G401 (cell line): ENCODE measurements at regions not wholly inside any gene's neighbourhood (a gene's known extent, or its start where the extent isn't known, plus 50 kb on each side); places are given as distances from the start of the nearest gene placed in this dataset.
"Not testable (repeated sequence)": the region's sequence is repeated elsewhere in the genome, so short reads cannot be mapped to it uniquely, and the experiment has no call there.

ENCODE experiments used
- DNase-seq: peaks from one replicate; pipeline ENCODE4 v3.0.0-alpha.2; 2015; ENCODE audit warnings: low spot score
- in situ Hi-C: cut with HindIII; loops from 2 replicates; pipeline ENCODE4 v1.10.0; 2016; ENCODE audit warnings: low sequenced_read_pairs, mixed read lengths

GRCh38 chr6:56814802-56815201 lies 140.1 kb upstream of the BEND6 start:
- DNase-seq, result peak; percentile 36
- in situ Hi-C loops, result no loop called here

GRCh38 chr6:56814308-56814707 lies 140.6 kb upstream of the BEND6 start:
- in situ Hi-C loops, result no loop called here
- peak; percentile 63 for DNase-seq

- in situ Hi-C loops, result not testable (repeated sequence)
Measured at GRCh38 chr6:56812851-56813250, 142.1 kb upstream of the BEND6 start.

GRCh38 chr6:56808871-56809359 lies 146.0 kb upstream of the BEND6 start:
- DNase-seq, result peak; percentile 70
- in situ Hi-C loops, result no loop called here

More at GRCh38 chr6:56812851-56813250, 142.1 kb upstream of the BEND6 start:
- not testable (repeated sequence) for DNase-seq

- DNase-seq, result no peak
- in situ Hi-C loops, result no loop called here
Measured at GRCh38 chr6:56807989-56808337, 146.9 kb upstream of the BEND6 start.

GRCh38 chr6:56807326-56807988 lies 147.4 kb upstream of the BEND6 start:
- in situ Hi-C loops, result no loop called here
- no peak for DNase-seq

- DNase-seq, result peak; percentile 59
- in situ Hi-C loops, result no loop called here
Measured at GRCh38 chr6:56806368-56806767, 148.5 kb upstream of the BEND6 start.

- DNase-seq, result no peak
- in situ Hi-C loops, result no loop called here
Measured at GRCh38 chr6:56804996-56805395, 149.9 kb upstream of the BEND6 start.

- no peak for DNase-seq
- in situ Hi-C loops, result no loop called here
Measured at GRCh38 chr6:56803594-56803993, 151.3 kb upstream of the BEND6 start.

GRCh38 chr6:56802584-56802983 lies 152.3 kb upstream of the BEND6 start:
- DNase-seq, result no peak
- in situ Hi-C loops, result no loop called here

GRCh38 chr6:56799989-56800388 lies 154.9 kb upstream of the BEND6 start:
- in situ Hi-C loops, result no loop called here
- DNase-seq, result no peak

GRCh38 chr6:56798163-56798562 lies 155.5 kb upstream of the DST start:
- no peak for DNase-seq
- in situ Hi-C loops, result no loop called here

GRCh38 chr6:56796196-56796532 lies 153.5 kb upstream of the DST start:
- DNase-seq, result no peak
- in situ Hi-C loops, result no loop called here

GRCh38 chr6:56795466-56796195 lies 152.9 kb upstream of the DST start:
- in situ Hi-C loops, result no loop called here
- no peak for DNase-seq

- in situ Hi-C loops, result no loop called here
- DNase-seq, result no peak
Measured at GRCh38 chr6:56794421-56794820, 151.7 kb upstream of the DST start.

- no peak for DNase-seq
- in situ Hi-C loops, result no loop called here
Measured at GRCh38 chr6:56793938-56794337, 151.2 kb upstream of the DST start.

- in situ Hi-C loops, result no loop called here
- DNase-seq, result no peak
Measured at GRCh38 chr6:56790414-56790813, 147.7 kb upstream of the DST start.

GRCh38 chr6:56789879-56790278 lies 147.2 kb upstream of the DST start:
- in situ Hi-C loops, result no loop called here
- peak; percentile 36 for DNase-seq

GRCh38 chr6:56789342-56789741 lies 146.7 kb upstream of the DST start:
- in situ Hi-C loops, result no loop called here
- DNase-seq, result no peak

GRCh38 chr6:56787209-56787608 lies 144.5 kb upstream of the DST start:
- in situ Hi-C loops, result no loop called here
- no peak for DNase-seq

GRCh38 chr6:56786256-56786655 lies 143.6 kb upstream of the DST start:
- no peak for DNase-seq

More at GRCh38 chr6:56786256-56786655, 143.6 kb upstream of the DST start:
- in situ Hi-C loops, result no loop called here
